ENCODE measurements at regions not wholly inside any gene's neighbourhood (a gene's known extent, or its start where the extent isn't known, plus 50 kb on each side); places are given as distances from the start of the nearest gene placed in this dataset.

- TF ChIP-seq CTCF (IDR thresholded peaks at IDR 0.05) (no peak), POLR2A (IDR thresholded peaks at IDR 0.05) (no peak), EP300 (IDR thresholded peaks at IDR 0.05) (no peak)
These were observed 253.0 kb upstream of the NDST4 start for GRCh38 chr4:115366390-115366789.

Data from tibial nerve (tissue), 4 donors.